HS-5 (cell line): ENCODE measurements at regions not wholly inside any gene's neighbourhood (a gene's known extent, or its start where the extent isn't known, plus 50 kb on each side); places are given as distances from the start of the nearest gene placed in this dataset.
A peak's percentile ranks its signal among the peaks of the same experiment; 100 is the strongest.
"Not testable (repeated sequence)": the region's sequence is repeated elsewhere in the genome, so short reads cannot be mapped to it uniquely, and the experiment has no call there.

ENCODE experiments used
- DNase-seq: peaks from one replicate; pipeline ENCODE4 v3.0.0-alpha.2; 2012; ENCODE audit warnings: low read depth

DNA sequence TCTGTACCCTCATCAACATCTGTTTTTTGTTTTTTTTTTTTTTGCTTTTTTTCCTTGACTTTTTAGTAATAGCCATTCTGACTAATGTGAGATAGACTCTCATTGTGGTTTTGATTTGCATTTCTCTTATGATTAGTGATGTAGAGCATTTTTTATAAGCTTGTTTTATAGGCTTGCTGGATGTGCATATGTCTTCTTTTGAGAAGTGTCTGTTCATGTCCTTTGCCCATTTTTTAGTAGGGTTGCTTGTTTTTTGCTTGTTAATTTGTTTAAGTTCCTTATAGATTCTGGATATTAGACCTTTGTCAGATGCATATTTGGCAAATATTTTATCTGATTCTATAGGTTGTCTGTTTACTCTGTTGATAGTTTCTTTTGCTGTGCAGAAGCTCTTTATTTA, 53.5 kb upstream of the FAR1 start:
- DNase-seq = not testable (repeated sequence)

DNA sequence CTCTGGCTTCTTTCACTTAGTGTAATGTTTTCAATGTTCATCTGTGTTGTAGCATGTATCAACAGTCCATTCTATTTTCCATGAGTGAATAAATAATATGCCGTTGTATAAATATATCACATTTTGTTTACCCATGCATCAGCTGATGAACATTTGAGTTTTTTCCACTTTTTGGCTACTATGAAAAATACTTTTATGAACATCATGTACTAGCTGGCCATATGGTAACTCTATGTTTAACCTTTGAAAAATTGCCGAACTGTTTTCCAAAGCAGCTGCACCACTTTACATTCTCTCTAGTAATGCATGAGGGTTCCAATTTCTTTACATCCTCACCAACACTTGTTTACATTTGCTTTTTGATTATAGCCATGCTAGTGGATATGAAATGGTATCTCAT, 59.8 kb upstream of the FAR1 start:
- no peak for DNase-seq

DNA sequence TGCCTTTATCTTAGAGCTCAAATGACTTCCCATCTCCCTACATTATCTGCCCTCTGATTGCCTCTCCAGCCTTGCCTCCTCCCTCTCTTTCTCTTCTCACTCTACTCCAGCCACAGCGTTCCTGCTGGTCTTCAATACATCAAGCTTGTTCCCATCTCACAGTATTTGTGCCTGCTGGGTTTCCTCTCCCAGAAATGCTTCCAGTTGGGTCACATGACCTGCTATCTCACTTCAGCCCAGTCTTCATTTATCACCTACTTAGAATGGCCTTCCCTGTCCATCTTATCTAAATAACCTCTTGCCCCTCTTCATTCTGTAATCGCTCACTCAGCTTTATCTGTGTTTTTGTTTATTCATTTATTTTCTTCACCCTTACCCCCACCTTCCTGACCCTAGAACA, 61.8 kb upstream of the FAR1 start:
- DNase-seq = no peak

- DNase-seq = no peak
Measured at GRCh38 chr11:13603661-13604060, 64.8 kb upstream of the FAR1 start.

GRCh38 chr11:13602844-13603243, 65.6 kb upstream of the FAR1 start:
- no peak for DNase-seq

DNA sequence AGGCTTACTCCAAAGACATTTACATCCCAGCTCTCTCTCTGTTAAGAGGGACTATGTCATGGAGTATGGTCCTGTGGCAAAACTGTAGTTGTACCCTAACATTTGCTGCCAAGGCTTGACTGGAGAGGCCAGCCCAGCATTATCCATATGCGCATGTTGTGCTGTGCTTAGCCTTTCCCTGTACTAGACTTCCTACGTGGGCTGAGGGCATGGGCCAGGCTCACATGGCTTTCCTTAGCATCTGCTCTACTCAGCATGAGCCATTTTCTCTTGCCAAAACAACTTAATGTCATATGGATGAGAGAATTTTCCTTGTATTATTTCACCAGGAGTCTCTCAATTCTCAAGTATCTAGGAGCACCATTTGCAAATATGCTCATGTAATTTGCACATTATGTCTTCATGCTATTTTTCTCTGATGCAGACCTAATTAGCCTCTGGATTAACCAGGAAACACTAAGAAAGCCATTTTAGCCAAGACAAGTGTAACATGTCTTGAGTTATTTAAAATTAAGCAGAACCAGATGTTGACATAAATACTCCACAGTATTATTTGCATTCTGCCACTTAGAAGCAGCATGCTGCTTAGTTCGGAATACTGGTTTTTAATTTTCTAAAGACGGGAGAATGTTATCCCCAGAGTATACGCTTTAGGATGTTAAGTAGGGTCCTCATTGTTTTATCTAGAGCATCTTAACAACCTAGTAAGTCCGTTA, 71.7 kb upstream of the FAR1 start:
- DNase-seq = no peak

DNA sequence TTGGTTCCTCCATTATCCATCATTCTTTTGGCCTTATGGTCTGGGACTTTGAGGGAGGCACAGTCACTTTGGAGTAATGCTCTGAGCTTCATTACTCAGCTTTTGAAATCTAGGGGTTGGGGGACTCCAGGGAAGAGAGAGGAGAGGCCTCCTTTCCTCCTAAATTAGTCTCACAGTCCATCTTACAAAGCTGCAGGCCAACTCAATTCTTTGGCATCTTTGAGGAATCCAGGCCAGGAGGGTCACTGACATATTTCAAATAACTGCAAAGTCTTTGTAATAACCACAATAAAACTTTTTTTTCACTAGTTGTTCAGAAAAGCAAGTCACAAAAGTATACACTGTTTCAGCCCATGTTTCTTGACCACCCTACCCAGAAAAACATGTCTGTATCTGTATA, 73.3 kb upstream of the FAR1 start:
- peak; percentile 57 for DNase-seq

- DNase-seq = no peak
Measured at GRCh38 chr11:13594044-13594443, 74.4 kb upstream of the FAR1 start.

DNA sequence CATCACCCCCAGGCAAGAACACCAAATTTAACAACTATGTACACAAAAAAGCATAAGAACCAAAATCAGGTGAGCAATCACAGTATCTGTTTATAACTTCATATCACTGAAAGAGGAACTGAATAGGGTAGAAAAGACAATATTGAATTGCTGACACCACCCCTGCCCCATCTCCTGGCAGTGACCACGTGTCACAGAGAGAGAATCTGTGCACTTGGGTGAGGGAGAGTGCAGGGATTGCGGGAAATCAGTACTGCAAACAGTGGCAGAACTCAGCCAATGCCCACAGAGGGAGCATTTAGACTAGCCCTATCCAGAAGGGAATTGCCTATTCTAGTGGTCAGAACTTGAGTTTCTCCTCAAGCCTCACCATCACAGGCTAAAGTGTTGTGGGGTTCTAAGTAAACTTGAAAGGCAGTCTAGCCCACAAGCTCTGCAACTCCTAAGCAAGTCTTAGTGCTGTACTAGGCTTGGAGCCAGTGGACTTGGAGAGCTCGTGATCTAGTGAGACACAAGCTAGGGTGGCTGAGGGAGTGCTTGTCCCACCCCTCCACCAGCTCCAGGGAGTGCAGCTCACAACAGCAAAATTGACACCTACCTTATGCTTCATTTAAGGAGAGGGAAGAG, 82.8 kb upstream of the PTH start:
- DNase-seq = no peak

DNA sequence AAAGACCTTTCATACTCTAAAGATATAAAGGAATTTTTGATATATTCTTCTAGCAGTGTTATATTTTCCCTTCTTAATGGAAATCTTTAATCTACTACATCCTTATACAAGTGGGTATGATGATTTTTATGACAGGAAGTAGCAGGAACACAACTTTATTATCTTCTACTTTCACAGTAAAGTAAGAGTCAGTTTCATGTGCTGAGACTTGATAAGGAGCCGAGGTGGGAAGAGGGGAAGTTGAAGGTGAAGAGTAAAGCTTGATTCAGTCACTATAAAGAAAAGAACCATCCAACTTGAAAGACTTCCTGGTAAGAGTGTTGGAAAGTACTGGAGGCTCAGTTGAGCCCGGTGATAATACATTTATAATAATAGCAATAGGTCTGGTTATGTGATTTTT, 82.1 kb upstream of the PTH start:
- no peak for DNase-seq

DNA sequence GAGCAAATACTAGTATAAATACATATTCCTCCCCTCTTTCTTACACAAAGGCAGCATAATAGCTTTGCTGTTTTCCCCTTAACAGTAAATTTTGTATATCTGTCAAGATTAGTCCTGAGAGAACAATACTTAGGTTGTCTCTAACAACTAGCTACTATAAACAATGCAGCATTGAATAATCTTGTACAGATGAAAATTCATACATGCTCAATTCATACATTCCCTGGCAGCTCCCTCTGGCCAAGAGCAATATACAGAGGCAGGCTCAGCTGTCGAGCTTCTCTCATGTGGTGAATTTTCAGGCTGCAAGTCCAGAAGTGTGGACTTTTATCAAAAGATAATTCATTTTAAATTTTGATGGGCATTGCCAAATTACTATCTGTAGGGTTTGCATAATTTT, 81.2 kb upstream of the PTH start:
- DNase-seq = no peak

GRCh38 chr11:13575385-13575784, 79.6 kb upstream of the PTH start:
- DNase-seq = not testable (repeated sequence)

- no peak for DNase-seq
Measured at GRCh38 chr11:13567551-13567950, 71.8 kb upstream of the PTH start.

DNA sequence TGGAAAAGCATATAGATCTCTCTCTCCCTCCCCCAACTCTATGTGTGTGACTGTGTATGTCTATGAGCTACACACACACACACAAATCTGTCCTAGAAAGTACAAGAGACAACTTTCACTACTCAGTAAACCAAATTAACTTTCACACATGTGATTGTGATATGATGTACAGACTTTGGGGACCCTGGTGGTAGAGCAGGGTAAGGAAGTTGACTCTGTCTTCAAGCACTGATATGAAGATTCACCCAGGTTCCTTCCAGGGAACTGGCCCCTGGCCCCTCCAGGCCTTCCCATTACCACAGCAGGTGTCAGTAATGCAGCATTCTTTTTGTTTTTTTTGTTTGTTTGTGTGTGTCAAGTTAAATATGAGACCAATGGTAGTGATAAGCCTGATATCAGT, 66.1 kb upstream of the PTH start:
- no peak for DNase-seq

GRCh38 chr11:13560341-13560740, 64.5 kb upstream of the PTH start:
- DNase-seq = not testable (repeated sequence)

- DNase-seq = no peak
Measured at GRCh38 chr11:13552784-13553183, 57.0 kb upstream of the PTH start.

- no peak for DNase-seq
Measured at GRCh38 chr11:13551834-13552233, 56.0 kb upstream of the PTH start.

- no peak for DNase-seq
Measured at GRCh38 chr11:13550761-13551160, 55.0 kb upstream of the PTH start.

DNA sequence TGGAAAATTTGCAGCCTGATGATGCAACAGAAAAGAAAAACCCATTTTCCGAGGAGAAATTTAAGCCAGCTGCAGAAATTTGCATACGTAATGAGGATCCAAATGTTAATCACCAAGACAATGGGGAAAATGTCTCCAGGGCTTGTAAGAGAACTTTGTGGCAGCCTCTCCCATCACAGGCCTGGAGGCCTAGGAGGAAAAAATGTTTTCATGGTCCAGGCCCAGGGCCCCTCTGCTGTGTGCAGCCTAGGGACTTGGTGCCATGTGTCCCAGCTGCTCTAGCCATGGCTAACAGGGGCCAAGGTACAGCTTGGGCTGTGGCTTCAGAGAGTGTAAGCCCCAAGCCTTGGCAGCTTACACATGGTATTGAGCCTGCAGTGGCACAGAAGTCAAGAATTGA, 50.3 kb upstream of the PTH start:
- DNase-seq = not testable (repeated sequence)
